RPMI7951 (cell line): ENCODE measurements at regions not wholly inside any gene's neighbourhood (a gene's known extent, or its start where the extent isn't known, plus 50 kb on each side); places are given as distances from the start of the nearest gene placed in this dataset.
"Not testable (repeated sequence)": the region's sequence is repeated elsewhere in the genome, so short reads cannot be mapped to it uniquely, and the experiment has no call there.

ENCODE experiments used
- DNase-seq: peaks from one replicate; pipeline ENCODE4 v3.0.0-alpha.2; 2012; ENCODE audit warnings: low read depth

GRCh38 chr2:67182884-67183283 lies 214.2 kb upstream of the ETAA1 start:
- no peak for DNase-seq

GRCh38 chr2:67186326-67186725 lies 210.8 kb upstream of the ETAA1 start:
- DNase-seq: no peak

- DNase-seq: no peak
Measured at GRCh38 chr2:67186871-67187270, 210.3 kb upstream of the ETAA1 start.

GRCh38 chr2:67195327-67195726 lies 201.8 kb upstream of the ETAA1 start:
- DNase-seq: not testable (repeated sequence)

GRCh38 chr2:67201521-67201920 lies 195.6 kb upstream of the ETAA1 start:
- DNase-seq: no peak

GRCh38 chr2:67204349-67204748 lies 192.8 kb upstream of the ETAA1 start:
- DNase-seq: no peak

GRCh38 chr2:67208887-67209500 lies 188.1 kb upstream of the ETAA1 start:
- no peak for DNase-seq

GRCh38 chr2:67210430-67210829 lies 186.7 kb upstream of the ETAA1 start:
- no peak for DNase-seq

GRCh38 chr2:67212203-67212602 lies 184.9 kb upstream of the ETAA1 start:
- no peak for DNase-seq

GRCh38 chr2:67213270-67213670 lies 183.9 kb upstream of the ETAA1 start:
- DNase-seq: no peak

- no peak for DNase-seq
Measured at GRCh38 chr2:67213677-67214402, 183.3 kb upstream of the ETAA1 start.

GRCh38 chr2:67214585-67215185 lies 182.4 kb upstream of the ETAA1 start:
- DNase-seq: no peak

- DNase-seq: peak; percentile 55
Measured at GRCh38 chr2:67215214-67216055, 181.7 kb upstream of the ETAA1 start.

- no peak for DNase-seq
Measured at GRCh38 chr2:67216103-67216502, 181.0 kb upstream of the ETAA1 start.

GRCh38 chr2:67216881-67217280 lies 180.3 kb upstream of the ETAA1 start:
- DNase-seq: no peak

- no peak for DNase-seq
Measured at GRCh38 chr2:67217398-67217797, 179.7 kb upstream of the ETAA1 start.

- DNase-seq: no peak
Measured at GRCh38 chr2:67218056-67218455, 179.1 kb upstream of the ETAA1 start.

GRCh38 chr2:67219651-67220050 lies 177.5 kb upstream of the ETAA1 start:
- no peak for DNase-seq

GRCh38 chr2:67221266-67221665 lies 175.9 kb upstream of the ETAA1 start:
- DNase-seq: no peak

- DNase-seq: no peak
Measured at GRCh38 chr2:67225287-67225973, 171.7 kb upstream of the ETAA1 start.

- no peak for DNase-seq
Measured at GRCh38 chr2:67229706-67230105, 167.4 kb upstream of the ETAA1 start.

- no peak for DNase-seq
Measured at GRCh38 chr2:67232936-67233335, 164.2 kb upstream of the ETAA1 start.
